ENCODE measurements at regions not wholly inside any gene's neighbourhood (a gene's known extent, or its start where the extent isn't known, plus 50 kb on each side); places are given as distances from the start of the nearest gene placed in this dataset.

GRCh38 chr10:78955206-78955605, 113.6 kb upstream of the ZMIZ1 start:
- Histone ChIP-seq H3K9me3 (ENCODE audit: control insufficient read depth, insufficient read depth, low read depth, low read length) (no peaks in the 10 kb centered on the region), H3K27ac (ENCODE audit: insufficient read depth, low read length) (no peak overlapping the region), H3K4me2 (ENCODE audit: extremely low read depth, insufficient read depth, low read length) (no peak overlapping the region), H3K9ac (ENCODE audit: insufficient read depth, low read length) (no peak overlapping the region), H3K79me2 (ENCODE audit: control insufficient read depth, insufficient read depth, low read length) (no peaks in the 10 kb centered on the region), H3K4me3 (replicated peaks in 1 of 4; ENCODE audit: control extremely low read depth in 1 of 4, insufficient read depth in 1 of 4, low read depth in 3 of 4, low read length in 4 of 4) (no peak overlapping the region), H2AFZ (ENCODE audit: low read length) (no peak overlapping the region), H3K27me3 (ENCODE audit: control insufficient read depth, insufficient read depth, low read length) (no peaks in the 10 kb centered on the region), H3K4me1 (ENCODE audit: control insufficient read depth, extremely low read depth, insufficient read depth, low read length) (peaks cover 20% of the 10 kb centered on the region), H3K36me3 (ENCODE audit: control insufficient read depth, insufficient read depth, low read length) (no peaks in the 10 kb centered on the region), H4K20me1 (ENCODE audit: control insufficient read depth, extremely low read depth, insufficient read depth, low read length) (no peaks in the 10 kb centered on the region)
- DNase-seq (ENCODE audit: low read depth in 2 of 2) = no peak
- TF ChIP-seq, protein P1, sequence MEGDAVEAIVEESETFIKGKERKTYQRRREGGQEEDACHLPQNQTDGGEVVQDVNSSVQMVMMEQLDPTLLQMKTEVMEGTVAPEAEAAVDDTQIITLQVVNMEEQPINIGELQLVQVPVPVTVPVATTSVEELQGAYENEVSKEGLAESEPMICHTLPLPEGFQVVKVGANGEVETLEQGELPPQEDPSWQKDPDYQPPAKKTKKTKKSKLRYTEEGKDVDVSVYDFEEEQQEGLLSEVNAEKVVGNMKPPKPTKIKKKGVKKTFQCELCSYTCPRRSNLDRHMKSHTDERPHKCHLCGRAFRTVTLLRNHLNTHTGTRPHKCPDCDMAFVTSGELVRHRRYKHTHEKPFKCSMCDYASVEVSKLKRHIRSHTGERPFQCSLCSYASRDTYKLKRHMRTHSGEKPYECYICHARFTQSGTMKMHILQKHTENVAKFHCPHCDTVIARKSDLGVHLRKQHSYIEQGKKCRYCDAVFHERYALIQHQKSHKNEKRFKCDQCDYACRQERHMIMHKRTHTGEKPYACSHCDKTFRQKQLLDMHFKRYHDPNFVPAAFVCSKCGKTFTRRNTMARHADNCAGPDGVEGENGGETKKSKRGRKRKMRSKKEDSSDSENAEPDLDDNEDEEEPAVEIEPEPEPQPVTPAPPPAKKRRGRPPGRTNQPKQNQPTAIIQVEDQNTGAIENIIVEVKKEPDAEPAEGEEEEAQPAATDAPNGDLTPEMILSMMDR (conservative IDR thresholded peaks at IDR 0.05 in 1 of 2, IDR thresholded peaks at IDR 0.05 in 1 of 2; ENCODE audit: low read depth in 1 of 2, low read length in 2 of 2) = no peak
- TF ChIP-seq EZH2 (IDR thresholded peaks at IDR 0.05; ENCODE audit: low read length, missing control alignments) = no peak

- Histone ChIP-seq H2AFZ (ENCODE audit: low read length) (no peak overlapping the region), H3K4me1 (ENCODE audit: control insufficient read depth, extremely low read depth, insufficient read depth, low read length) (peaks cover 27% of the 10 kb centered on the region), H3K4me3 (replicated peaks in 1 of 4; ENCODE audit: control extremely low read depth in 1 of 4, insufficient read depth in 1 of 4, low read depth in 3 of 4, low read length in 4 of 4) (no peak overlapping the region), H4K20me1 (ENCODE audit: control insufficient read depth, extremely low read depth, insufficient read depth, low read length) (no peaks in the 10 kb centered on the region), H3K9ac (ENCODE audit: insufficient read depth, low read length) (no peak overlapping the region), H3K9me3 (ENCODE audit: control insufficient read depth, insufficient read depth, low read depth, low read length) (no peaks in the 10 kb centered on the region), H3K27ac (ENCODE audit: insufficient read depth, low read length) (no peak overlapping the region), H3K27me3 (ENCODE audit: control insufficient read depth, insufficient read depth, low read length) (no peaks in the 10 kb centered on the region), H3K79me2 (ENCODE audit: control insufficient read depth, insufficient read depth, low read length) (no peaks in the 10 kb centered on the region), H3K4me2 (ENCODE audit: extremely low read depth, insufficient read depth, low read length) (no peak overlapping the region), H3K36me3 (ENCODE audit: control insufficient read depth, insufficient read depth, low read length) (no peaks in the 10 kb centered on the region)
- no peak for DNase-seq (ENCODE audit: low read depth in 2 of 2)
- TF ChIP-seq, protein P1 (conservative IDR thresholded peaks at IDR 0.05 in 1 of 2, IDR thresholded peaks at IDR 0.05 in 1 of 2; ENCODE audit: low read depth in 1 of 2, low read length in 2 of 2) = no peak
- TF ChIP-seq EZH2 (IDR thresholded peaks at IDR 0.05; ENCODE audit: low read length, missing control alignments) = no peak
Observed at GRCh38 chr10:78956391-78956790, 112.4 kb upstream of the ZMIZ1 start.

GRCh38 chr10:78957471-78958039, 111.2 kb upstream of the ZMIZ1 start:
- Histone ChIP-seq H2AFZ (ENCODE audit: low read length) (no peak overlapping the region), H3K79me2 (ENCODE audit: control insufficient read depth, insufficient read depth, low read length) (no peaks in the 10 kb centered on the region), H3K4me2 (ENCODE audit: extremely low read depth, insufficient read depth, low read length) (no peak overlapping the region), H3K36me3 (ENCODE audit: control insufficient read depth, insufficient read depth, low read length) (no peaks in the 10 kb centered on the region), H4K20me1 (ENCODE audit: control insufficient read depth, extremely low read depth, insufficient read depth, low read length) (no peaks in the 10 kb centered on the region), H3K27me3 (ENCODE audit: control insufficient read depth, insufficient read depth, low read length) (no peaks in the 10 kb centered on the region), H3K4me1 (ENCODE audit: control insufficient read depth, extremely low read depth, insufficient read depth, low read length) (peaks cover 22% of the 10 kb centered on the region), H3K9ac (ENCODE audit: insufficient read depth, low read length) (no peak overlapping the region), H3K9me3 (ENCODE audit: control insufficient read depth, insufficient read depth, low read depth, low read length) (no peaks in the 10 kb centered on the region), H3K27ac (ENCODE audit: insufficient read depth, low read length) (no peak overlapping the region), H3K4me3 (replicated peaks in 1 of 4; ENCODE audit: control extremely low read depth in 1 of 4, insufficient read depth in 1 of 4, low read depth in 3 of 4, low read length in 4 of 4) (no peak overlapping the region)
- TF ChIP-seq EZH2 (IDR thresholded peaks at IDR 0.05; ENCODE audit: low read length, missing control alignments) = no peak
- TF ChIP-seq, protein P1 (conservative IDR thresholded peaks at IDR 0.05 in 1 of 2, IDR thresholded peaks at IDR 0.05 in 1 of 2; ENCODE audit: low read depth in 1 of 2, low read length in 2 of 2) = no peak
- peak in 1 of 2 donors; percentile 55 for DNase-seq (ENCODE audit: low read depth in 2 of 2)
